SU-DHL-6 (cell line): ENCODE measurements at regions not wholly inside any gene's neighbourhood (a gene's known extent, or its start where the extent isn't known, plus 50 kb on each side); places are given as distances from the start of the nearest gene placed in this dataset.
"Not testable (repeated sequence)": the region's sequence is repeated elsewhere in the genome, so short reads cannot be mapped to it uniquely, and the experiment has no call there.

Experiments
- CTCF ChIP-seq: fragments of 200-600 bp; sonication (generic); IDR thresholded peaks from one replicate; pipeline ENCODE4 v1.5.1; 2017; ENCODE audit warnings: antibody characterized with exemption, mild to moderate bottlenecking, low read length, moderate library complexity; ENCODE audit not compliant: insufficient read depth, poor library complexity, severe bottlenecking
- EZH2phosphoT487 ChIP-seq: fragments of 200-600 bp; sonication (generic), shearing (Covaris generic); conservative IDR thresholded peaks from 2 replicates; pipeline ENCODE4 v1.6.1; 2018; ENCODE audit warnings: mild to moderate bottlenecking, antibody characterized with exemption, low read length, moderate library complexity, mixed read lengths

GRCh38 chr16:29606669-29607427, 56.2 kb upstream of the SPN start:
- not testable (repeated sequence) for TF ChIP-seq CTCF, EZH2phosphoT487
